GM19324 (cell line): ENCODE measurements at regions not wholly inside any gene's neighbourhood (a gene's known extent, or its start where the extent isn't known, plus 50 kb on each side); places are given as distances from the start of the nearest gene placed in this dataset.

Experiments used
- ATAC-seq: cut with Tn5 transposase; IDR thresholded peaks from one replicate; pipeline ENCODE4 v1.9.1; 2021; ENCODE audit warnings: mild to moderate bottlenecking, moderate library complexity; ENCODE audit not compliant: unreplicated experiment, low FRiP score

- ATAC-seq, result no peak
Measured at GRCh38 chr12:98121963-98122362, 393.4 kb upstream of the TMPO start.

DNA sequence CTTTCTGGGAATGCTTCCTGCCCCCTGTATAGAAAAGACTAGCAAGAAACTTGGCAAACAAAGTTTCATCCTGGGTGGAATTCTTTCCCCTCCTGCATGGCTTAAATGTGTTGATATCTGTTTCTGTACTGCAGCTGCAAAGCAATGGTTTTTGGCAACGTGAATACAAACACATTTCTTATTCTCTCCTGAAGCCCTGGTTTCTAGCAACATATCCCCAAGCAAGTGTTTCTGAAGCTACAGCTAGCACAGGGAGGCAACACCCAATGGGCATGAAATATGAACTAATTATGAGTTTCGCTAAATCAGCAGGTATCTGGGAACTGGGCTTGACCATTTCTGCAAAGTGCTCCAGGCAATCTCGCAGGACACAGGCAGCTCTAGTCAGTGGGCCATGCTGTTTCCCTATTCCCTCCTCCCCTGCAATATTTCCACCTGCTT lies 392.3 kb upstream of the TMPO start:
- no peak for ATAC-seq

DNA sequence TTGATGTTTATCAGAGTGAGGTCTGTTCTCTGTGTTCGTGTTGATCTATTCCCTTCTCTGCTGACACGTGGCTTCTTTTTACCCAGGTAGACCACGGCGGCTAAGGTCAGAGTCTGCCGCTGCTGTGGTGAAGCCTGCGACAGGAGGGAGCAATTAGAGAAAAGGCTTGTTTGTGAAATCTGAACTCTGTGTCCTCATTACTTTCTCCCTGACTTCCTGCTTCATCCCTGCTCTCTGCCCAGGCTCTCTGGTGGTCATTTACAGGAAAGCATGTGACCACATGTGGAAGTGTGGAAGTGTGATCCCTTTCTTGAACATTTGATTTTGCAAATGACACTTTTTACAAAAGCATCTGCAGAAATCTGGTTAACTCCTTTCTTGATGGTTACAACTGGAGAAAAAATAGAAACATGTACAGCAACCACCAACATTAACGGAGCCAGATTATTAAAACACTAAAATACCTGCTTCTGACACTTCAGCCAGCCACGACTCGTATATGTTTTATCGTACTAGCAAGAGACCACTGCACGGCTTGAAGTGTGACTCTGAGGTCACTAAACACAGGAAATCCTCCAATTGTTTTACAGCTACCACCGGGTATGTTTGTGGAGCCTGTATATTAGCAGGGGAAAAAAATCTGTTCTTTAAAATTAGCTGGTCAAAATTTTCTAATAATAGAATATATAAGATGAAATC lies 388.6 kb upstream of the TMPO start:
- ATAC-seq, result no peak

GRCh38 chr12:98127336-98127679 lies 388.1 kb upstream of the TMPO start:
- no peak for ATAC-seq

DNA sequence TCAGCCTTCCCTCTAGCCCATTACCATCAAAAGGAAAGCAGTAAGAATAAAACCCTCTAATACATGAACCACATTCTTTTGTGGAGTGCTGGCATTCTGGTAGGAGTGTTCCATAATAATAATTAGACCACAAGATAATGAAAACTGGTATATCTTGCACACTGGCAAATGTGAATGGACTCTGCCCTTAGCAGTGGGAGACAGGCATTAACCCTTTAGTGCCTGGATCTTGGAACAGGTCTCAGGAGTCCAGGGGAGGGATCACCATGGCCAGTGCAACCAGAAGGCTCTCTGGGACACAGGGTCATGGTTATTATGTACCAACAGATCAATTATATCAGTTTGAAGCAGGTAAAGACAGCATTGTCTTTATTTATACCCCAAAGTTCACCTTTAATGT lies 387.5 kb upstream of the TMPO start:
- no peak for ATAC-seq

- no peak for ATAC-seq
Measured at GRCh38 chr12:98136544-98136943, 378.8 kb upstream of the TMPO start.

DNA sequence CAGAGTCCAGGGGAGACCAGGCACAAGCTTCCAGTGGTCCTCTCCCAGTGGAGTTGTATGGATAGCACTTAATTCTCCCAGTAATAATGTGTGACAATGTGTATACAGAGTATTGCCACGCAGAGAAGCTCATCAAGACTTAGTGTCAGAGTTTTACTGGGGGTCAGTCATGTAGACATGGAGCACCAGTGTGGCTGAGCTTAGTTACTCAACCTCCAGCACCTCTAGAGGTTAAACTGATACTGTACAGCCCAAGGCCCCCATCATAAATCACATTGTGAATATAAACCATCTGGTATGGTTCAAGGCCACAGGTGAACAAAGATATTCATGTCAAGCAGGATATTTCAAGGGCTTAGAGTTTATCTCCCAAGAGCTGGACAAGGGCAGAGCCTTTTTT lies 378.1 kb upstream of the TMPO start:
- ATAC-seq, result no peak

GRCh38 chr12:98144953-98145352 lies 370.4 kb upstream of the TMPO start:
- ATAC-seq, result no peak

DNA sequence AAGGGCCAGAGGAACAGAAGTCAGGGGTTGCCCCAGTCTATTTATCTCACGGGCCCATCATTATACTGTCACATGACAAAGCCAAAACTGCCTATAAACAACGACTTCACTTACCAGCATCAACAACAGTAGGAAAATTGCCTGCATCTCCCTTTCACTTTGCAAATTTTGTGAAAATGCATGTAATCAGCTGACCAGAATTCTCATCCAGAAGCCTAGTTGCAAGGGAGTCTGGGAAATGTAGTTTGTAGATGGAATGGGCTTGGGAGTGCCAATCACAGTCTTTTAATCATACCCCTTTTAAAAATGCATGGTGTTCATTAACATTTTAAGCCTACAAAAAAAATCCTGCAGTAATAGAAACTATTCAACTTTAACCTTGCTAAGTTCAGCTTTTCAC lies 369.3 kb upstream of the TMPO start:
- no peak for ATAC-seq

DNA sequence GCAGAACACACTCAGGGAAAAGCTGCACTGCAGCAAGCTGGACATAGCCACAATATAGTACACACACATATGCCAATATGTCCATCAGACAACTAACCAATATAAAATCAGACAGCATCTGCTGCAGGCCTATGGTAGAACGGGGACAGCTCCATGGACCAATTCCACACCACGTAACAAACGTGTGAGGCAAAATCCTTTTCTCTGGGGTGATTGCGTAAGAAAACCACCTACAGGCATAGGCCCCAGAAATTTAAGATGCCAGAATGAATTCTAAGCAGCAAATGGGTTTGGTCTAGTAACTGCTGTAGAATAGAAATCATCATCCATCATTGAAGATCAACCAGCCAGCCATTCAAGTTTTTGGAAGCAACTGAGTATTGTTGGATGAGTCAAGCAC lies 368.9 kb upstream of the TMPO start:
- no peak for ATAC-seq

DNA sequence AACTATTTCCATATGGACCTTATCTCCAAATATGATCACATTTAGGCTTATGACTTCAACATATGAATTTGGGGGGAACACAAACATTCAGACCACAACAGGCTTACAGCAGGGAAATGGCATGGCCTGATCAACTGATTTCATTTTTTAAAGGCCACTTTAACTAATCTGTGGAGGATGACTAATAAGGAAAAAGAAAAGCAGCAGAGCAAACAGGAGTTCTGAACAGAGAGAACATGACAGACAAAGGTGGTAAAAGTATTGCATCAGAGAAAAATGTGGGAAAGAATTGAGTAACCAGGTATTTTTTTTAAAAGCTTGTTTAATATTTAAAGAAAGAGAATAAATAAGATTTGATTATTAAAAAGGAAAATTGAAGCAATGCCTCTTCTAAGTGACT lies 366.1 kb upstream of the TMPO start:
- ATAC-seq, result no peak

DNA sequence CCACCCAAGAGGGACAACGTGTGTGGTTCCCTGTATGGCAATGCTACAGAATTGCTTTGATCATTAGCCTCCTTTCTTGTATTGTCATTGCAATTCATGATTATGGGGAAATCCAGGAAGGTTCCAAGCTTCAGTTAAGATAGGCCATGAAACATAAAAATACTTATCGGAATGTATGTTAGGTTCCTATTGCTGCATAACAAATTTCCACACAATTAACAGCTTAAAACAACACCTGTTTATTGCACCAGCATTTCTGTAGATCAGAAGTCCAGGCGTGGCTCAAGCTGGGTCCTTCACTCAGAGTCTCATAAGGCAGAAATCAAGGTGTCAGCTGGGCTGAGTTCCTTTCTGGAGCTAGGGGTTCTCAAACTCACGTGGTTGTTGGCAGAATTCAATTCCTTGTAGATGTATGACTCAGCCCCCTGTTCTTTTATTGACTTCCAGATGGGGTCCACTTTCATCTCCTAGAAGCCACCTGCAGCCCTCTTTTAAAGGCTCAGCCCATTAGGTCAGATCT lies 365.6 kb upstream of the TMPO start:
- no peak for ATAC-seq

DNA sequence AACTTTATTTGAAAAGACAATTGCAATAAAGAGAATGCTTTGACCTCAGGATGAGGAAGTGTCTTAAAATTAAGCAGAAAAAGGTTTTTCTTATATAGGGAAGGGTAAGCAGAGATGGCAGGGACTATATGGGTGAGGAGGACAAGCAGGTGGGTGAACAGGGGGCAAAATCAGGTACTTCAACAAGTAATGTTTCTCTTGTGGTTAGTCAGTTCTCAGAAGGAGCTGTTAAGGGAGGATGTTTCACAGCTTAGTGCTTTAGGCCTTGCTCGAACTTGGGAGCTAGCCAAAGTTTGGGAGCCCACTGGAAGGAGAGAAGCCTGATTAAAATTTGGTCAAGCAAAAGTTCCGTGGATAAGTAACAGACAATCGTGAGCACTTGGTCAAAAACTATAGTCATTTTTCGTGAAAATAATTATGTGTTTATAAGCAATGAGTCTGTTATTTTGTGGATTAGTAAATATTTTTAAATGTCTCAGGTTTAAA lies 364.2 kb upstream of the TMPO start:
- ATAC-seq, result no peak

- no peak for ATAC-seq
Measured at GRCh38 chr12:98151984-98152383, 363.4 kb upstream of the TMPO start.

DNA sequence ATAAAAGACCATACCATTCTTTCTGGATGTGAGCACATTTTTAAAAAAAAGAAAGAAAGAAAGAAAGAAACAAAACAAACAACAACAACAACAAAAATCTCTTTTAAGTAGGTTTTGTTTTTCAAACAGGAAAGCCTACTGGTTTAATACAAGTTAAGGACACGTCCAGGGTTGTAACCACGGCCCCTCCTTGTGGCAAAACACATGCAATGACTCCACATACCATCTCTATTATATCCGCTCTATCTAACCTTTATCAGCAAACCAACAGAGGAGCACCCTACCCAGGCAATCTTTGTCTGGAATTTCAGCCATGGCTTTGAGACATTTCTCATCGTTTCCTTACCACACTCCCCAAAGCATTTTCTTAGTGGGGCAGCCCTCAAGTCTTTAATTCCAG lies 360.5 kb upstream of the TMPO start:
- ATAC-seq, result no peak

DNA sequence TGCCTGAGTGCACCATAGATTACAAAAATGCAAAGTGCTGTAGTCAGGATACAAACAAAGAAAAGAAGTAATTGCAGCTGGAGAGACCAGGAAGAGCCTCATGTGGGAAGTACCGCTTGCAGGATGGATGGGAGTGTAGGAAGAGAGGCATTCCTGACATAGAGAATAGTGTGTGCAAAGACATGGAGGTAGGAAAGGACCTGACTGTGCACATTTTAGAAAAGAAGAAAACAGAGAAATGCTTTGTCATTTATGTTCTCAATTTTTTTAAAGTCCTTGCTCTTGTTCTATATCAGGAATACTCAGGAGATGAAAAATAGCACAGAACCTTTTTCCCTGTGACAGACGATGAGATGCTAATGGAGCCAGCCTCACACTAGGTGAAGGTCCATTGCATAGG lies 358.7 kb upstream of the TMPO start:
- ATAC-seq, result no peak

- ATAC-seq, result no peak
Measured at GRCh38 chr12:98162906-98163678, 352.3 kb upstream of the TMPO start.

DNA sequence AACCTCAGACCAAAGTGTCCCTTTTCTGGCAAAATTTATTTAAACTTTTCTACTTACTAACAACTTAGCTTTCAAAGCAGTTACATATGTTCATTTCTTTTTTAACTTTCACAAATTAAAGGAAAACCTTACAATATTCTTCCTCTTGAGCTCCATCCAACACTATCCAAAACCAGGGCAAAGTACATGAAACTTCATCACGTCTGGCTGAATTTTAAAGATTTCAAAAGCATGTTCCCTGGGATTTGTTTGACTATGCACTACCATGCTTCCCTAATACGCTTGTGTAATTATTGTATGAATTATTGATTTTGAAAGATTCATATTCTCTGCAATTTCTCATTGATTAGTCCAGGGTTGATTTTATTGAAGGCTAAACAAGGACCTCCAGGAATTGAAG lies 343.1 kb upstream of the TMPO start:
- no peak for ATAC-seq

DNA sequence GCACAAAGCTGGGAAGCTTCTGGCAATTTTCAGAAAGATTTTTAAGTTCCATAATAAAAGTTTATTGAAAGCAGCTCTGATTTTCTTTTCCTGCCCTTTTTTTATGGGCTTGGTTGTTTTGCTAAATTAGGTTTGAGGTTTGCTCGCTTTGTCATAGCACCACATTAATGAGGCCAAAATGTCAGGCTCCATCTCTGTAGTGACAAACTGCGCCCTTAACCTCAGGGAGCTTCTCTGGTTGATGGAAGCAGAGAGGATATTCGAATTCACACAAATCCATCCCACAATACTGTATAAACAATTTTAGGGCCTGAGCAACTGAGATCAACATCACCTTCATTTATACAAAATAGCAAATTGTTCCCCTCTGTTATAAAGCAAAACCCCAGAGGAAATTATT lies 342.6 kb upstream of the TMPO start:
- no peak for ATAC-seq

GRCh38 chr12:98173773-98174427 lies 341.5 kb upstream of the TMPO start:
- ATAC-seq, result no peak

- no peak for ATAC-seq
Measured at GRCh38 chr12:98174428-98174809, 341.0 kb upstream of the TMPO start.
